GM18499 (cell line): ENCODE measurements at regions not wholly inside any gene's neighbourhood (a gene's known extent, or its start where the extent isn't known, plus 50 kb on each side); places are given as distances from the start of the nearest gene placed in this dataset.
A peak's percentile ranks its signal among the peaks of the same experiment; 100 is the strongest.

Source experiments
- ATAC-seq: cut with Tn5 transposase; IDR thresholded peaks from one replicate; pipeline ENCODE4 v1.9.1; 2021; ENCODE audit warnings: moderate number of reproducible peaks; ENCODE audit not compliant: insufficient read depth, unreplicated experiment

GRCh38 chr6:119541132-119541905 lies 191.8 kb upstream of the MAN1A1 start:
- no peak for ATAC-seq

DNA sequence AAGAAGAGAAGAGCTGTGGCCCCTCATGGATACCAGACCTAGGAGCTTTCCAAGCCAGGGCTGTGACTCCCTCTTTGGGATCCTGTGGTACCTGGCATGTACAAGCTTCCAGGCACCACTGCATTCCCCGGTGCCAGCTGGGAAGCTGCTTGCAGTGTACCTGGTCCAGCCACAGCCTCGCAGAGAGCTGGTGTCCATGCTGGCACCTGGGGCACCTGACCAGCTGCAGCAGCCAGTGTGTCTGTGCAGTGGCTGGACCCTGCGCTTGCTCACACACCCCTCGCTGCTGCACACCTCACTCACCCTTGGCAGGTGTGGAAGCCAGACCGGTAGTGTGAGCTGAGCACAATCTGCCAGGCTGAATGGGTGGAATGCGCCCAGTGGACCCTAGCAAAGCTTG lies 190.9 kb upstream of the MAN1A1 start:
- ATAC-seq, result no peak

DNA sequence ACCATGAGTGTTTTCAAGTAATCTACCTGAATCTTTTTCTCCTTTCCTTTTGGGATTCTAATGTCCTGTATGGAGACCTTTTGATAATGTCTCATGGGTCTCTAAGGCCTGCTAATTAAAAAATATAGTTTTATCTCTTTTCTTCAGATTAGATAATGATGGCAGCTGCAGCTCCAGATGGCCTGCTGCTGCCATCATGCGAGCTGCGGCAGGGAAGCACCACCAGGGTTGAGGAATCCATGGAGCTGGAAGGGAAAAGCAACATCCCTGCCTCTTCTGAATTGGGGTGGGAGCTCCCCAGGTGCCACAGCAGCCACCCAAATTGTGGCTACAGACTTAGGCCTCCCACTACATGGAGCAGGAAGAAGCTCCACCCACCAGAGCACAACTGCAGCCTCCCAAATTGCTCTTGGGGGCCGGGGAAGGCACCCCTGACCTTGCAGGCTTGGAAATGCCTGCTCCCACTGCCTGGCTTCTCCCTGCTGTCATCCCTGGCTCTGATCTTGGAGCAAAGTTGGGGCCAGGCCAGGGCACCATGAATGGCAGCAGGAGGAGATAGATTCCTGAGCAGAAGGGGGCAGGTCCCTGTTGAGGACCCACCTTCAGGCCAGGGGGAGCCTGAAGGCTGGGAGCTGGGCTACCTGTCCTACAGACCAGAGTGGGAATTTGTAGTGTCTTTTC lies 189.6 kb upstream of the MAN1A1 start:
- ATAC-seq, result no peak

DNA sequence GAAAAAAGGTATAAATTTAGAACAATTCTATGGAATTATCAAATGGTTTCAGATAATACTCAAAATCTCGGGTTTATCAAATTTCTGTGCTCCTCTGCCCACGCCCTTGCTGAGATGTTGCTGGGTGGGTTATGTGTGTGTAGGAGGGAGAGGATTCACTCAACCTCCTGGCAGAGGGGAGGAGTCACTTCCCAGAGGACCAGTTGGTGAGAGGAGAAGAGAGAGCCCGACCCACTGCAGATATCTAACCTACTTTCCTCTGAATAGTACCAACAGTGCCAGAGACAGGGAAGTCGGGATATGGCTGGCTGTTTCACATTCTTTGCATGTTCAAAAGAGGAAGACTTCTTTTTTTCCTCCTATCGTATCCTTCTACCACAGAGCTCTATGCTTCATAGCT lies 187.1 kb upstream of the MAN1A1 start:
- ATAC-seq, result no peak

DNA sequence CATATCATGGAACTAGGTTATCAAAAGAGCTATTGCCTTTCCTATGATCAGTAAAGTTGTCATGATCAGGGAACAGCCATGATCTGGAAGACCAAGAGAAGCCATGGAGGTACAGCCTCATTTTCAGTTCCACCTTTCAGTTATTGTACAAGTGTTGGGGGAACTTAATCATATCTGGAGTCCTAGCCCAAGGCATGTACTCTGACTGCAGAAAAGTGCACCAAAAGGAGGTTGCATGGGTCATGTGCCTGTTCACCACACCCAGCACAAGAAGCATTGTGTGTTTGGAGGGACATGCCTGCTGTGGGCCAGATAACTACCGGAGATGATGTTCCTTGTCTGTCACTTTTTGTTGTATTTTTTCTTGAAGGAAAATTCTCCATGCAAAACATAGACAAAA lies 185.8 kb upstream of the MAN1A1 start:
- peak; percentile 56 for ATAC-seq

GRCh38 chr6:119533603-119534279 lies 184.2 kb upstream of the MAN1A1 start:
- peak; percentile 61 for ATAC-seq

GRCh38 chr6:119527231-119527578 lies 177.6 kb upstream of the MAN1A1 start:
- ATAC-seq, result no peak

DNA sequence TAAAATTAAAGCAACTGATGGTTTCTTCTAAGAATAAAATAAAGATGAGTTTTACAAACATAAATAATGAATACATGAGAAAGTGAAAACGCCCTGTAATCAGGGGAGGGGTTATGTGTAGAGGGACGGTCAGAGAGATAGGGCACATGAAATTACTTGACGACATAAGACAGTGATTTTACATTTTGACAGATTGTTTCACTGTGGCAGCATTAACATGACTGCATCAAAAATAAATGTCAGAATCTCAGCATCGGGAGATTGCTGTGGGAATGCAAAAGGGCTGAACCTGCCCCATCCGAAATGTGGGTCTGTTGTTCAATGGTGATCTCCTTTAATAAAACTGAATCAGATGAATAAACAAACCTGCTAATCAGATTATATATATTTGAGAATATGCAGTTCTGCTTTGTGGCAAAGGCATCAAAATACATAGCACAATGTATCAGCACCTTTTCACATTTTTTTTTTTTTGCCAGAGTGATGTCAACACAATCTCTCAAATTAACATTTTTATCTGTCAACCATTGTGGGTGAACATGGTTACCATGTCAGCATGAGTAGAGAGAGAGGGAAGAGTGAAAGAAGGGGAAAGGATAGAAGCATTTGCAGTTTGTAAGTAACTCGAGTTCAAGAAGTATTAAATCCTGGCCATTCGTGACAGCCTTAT lies 177.1 kb upstream of the MAN1A1 start:
- no peak for ATAC-seq

GRCh38 chr6:119524410-119524809 lies 174.8 kb upstream of the MAN1A1 start:
- no peak for ATAC-seq

DNA sequence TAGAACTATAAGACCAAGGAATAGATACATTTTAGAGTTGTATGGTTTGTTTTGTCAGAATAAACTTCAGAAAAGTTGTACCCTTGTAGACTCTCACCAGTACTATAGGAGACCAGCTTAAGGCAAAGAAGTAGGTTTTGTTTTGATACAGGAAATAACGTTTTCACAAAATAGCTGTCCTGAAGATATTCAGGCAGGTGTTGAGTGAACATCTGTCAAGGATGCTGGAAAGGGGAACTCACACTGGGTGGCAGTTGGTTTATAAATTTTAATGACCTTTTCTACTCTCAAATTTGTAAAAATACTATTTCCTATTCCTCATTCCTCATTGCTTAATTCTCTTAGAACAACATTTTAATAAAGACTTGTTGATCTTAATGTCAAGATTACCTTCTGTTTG lies 174.0 kb upstream of the MAN1A1 start:
- ATAC-seq, result no peak

GRCh38 chr6:119521251-119521650 lies 171.7 kb upstream of the MAN1A1 start:
- ATAC-seq, result no peak

GRCh38 chr6:119517428-119517827 lies 167.9 kb upstream of the MAN1A1 start:
- no peak for ATAC-seq

DNA sequence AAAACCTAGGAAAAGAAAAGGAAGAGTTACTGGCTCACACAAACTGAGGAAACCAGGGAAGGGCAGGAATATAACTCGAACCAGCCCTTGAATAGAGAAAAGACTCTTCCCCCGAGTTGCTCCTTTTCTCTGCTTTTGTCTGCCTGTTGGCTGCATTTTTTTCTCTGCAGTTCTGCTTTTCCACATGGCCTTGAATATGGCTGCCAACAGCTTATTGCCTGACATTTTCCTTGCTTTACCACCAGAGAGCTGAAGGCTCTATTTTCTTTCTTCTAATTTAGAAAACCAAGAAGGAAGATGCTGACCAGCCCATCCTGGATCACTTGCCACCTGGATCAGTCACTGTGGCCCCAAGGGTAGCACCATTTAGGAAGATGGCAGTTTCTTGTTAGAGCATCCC lies 164.8 kb upstream of the MAN1A1 start:
- ATAC-seq, result no peak

DNA sequence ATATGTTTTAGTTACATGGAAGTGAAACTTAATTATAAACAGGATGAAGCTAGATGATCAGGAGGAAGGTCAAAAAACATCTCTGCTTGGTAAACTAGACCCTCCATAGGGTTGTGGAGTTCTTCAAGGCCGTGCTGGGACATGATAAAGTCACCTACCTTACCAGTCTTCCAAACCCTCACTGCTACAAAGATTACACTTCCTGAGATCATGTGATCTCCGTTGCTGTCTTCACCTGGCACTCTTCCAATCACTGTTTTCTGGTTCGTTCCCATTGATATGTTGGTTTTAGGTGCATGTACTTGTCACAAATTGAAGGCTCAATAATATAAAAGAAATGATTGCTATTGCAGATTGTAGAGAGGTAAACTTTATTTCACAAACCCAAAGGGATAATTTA lies 161.5 kb upstream of the MAN1A1 start:
- ATAC-seq, result no peak

GRCh38 chr6:119510246-119510645 lies 160.7 kb upstream of the MAN1A1 start:
- no peak for ATAC-seq

DNA sequence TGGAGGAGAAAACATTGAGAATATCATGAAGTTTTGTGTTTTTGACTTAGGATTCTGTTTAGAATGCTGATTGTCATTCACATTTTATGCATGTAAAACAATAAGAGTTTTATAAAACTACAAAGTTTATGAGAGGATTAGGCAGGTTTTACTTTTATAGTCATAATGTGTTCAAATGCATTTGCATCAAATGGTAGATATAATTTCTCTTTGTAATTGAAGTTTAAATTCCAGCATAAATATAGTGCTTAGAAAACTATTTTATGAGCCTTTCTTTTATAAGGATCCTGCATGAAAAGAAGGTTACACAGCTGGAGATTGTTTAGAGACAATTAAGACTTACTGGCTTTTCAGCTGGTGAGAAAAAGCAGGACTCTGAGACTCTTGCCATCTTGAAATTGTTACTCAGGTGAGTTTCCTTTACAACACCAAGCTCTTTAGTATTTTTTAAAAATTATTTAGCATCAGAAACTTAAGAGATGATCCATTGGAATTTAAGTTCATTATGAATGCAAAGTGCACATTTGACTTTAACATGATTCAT lies 157.1 kb upstream of the MAN1A1 start:
- no peak for ATAC-seq

GRCh38 chr6:119501798-119502483 lies 152.4 kb upstream of the MAN1A1 start:
- ATAC-seq, result peak; percentile 84

DNA sequence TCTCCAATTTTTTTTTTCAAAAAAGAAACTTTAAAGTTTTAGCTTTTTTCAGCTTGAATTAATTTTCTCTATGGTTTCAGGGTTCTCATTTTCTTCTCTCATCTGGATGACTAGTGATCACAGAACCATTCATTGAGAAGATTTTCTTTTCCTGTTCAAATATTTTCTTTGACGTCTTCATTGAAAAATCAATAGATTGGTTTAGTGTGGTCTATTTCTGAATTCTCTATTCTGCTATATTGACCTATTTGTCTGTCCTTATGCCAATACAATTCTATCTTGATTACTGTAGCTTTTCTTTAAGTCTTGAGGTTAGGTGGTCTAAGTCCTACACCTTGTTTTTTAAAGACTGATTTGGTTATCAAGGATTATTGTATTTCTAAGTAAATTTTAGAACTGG lies 150.2 kb upstream of the MAN1A1 start:
- ATAC-seq, result no peak

DNA sequence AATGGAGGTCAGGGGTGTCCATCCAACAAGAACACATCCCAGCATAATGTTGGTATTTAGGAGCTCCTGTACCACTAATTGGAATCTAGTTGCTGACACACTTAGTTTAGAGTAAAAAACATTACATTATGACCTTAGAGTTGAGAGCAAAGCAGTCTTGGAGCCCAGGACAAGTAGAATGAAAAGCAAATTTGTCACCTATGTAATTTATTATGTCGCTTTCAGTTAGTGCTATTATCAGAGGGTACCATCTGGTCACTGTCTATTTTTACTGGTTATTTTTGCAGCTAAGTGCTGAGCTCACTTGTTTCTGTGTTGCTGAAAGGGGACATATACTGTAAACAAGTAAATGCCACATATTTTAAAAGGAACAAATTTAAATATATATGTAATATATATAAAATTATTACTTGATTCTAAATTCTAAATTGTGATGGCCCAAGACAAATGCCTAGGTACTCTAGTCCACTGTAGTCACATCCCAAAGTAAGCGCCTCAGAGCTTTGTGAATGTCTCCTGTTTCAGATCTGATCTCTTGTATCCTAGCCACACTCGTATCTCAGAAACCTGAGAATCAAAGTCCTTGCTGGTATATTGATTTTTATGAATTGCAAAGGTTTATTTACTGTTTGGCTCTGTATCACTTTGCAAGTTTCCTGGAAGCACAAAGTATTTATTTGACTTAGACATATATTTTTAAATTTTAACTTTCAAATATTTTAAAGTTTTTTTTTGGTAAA lies 148.6 kb upstream of the MAN1A1 start:
- no peak for ATAC-seq
